HEK293 (cell line): ENCODE measurements at regions not wholly inside any gene's neighbourhood (a gene's known extent, or its start where the extent isn't known, plus 50 kb on each side); places are given as distances from the start of the nearest gene placed in this dataset.

ENCODE experiments used
- CTCF ChIP-seq: fragments of 450-650 bp; formaldehyde crosslinking; IDR thresholded peaks from 2 replicates; pipeline ENCODE4 v1.5.1; 2016; ENCODE audit warnings: missing biosample characterization, missing genetic modification characterization
- HOXD13 ChIP-seq: sonication (generic); formaldehyde crosslinking; IDR thresholded peaks from 2 replicates; pipeline ENCODE4 v1.8.0; 2022; ENCODE audit warnings: missing genetic modification reagents, borderline replicate concordance
- OSR2 ChIP-seq: fragments of 450-650 bp; formaldehyde crosslinking; IDR thresholded peaks from 2 replicates; pipeline ENCODE4 v1.5.1; 2016; ENCODE audit warnings: missing biosample characterization, missing genetic modification characterization
- PRDM10 ChIP-seq: fragments of 450-650 bp; formaldehyde crosslinking; IDR thresholded peaks from 2 replicates; pipeline ENCODE4 v1.5.1; 2016; ENCODE audit warnings: missing biosample characterization, missing genetic modification characterization
- PRDM4 ChIP-seq: fragments of 450-650 bp; formaldehyde crosslinking; IDR thresholded peaks from 2 replicates; pipeline ENCODE4 v1.5.1; 2017; ENCODE audit warnings: missing biosample characterization, missing genetic modification characterization
- ZNF133 ChIP-seq: fragments of 450-650 bp; formaldehyde crosslinking; IDR thresholded peaks from 2 replicates; pipeline ENCODE4 v1.5.1; 2016; ENCODE audit warnings: missing biosample characterization, missing genetic modification characterization
- ZNF138 ChIP-seq: fragments of 450-650 bp; formaldehyde crosslinking; IDR thresholded peaks from 2 replicates; pipeline ENCODE4 v1.5.1; 2016; ENCODE audit warnings: missing biosample characterization, missing genetic modification characterization, borderline replicate concordance
- ZNF391 ChIP-seq: fragments of 450-650 bp; formaldehyde crosslinking; IDR thresholded peaks from 2 replicates; pipeline ENCODE4 v1.5.1; 2016; ENCODE audit warnings: low read depth, missing biosample characterization, missing genetic modification characterization, borderline replicate concordance
- ZNF488 ChIP-seq: fragments of 450-650 bp; formaldehyde crosslinking; IDR thresholded peaks from 2 replicates; pipeline ENCODE4 v1.5.1; 2016; ENCODE audit warnings: missing biosample characterization, missing genetic modification characterization
- ZNF544 ChIP-seq: fragments of 450-650 bp; formaldehyde crosslinking; IDR thresholded peaks from 2 replicates; pipeline ENCODE4 v1.5.0; 2017; ENCODE audit warnings: missing biosample characterization, missing genetic modification characterization
- ZNF596 ChIP-seq: fragments of 450-650 bp; IDR thresholded peaks from 2 replicates; pipeline ENCODE4 v1.5.0; 2018; ENCODE audit warnings: missing biosample characterization, mild to moderate bottlenecking, missing genetic modification characterization, moderate library complexity
- ZNF707 ChIP-seq: fragments of 450-650 bp; formaldehyde crosslinking; IDR thresholded peaks from 2 replicates; pipeline ENCODE4 v1.5.1; 2016; ENCODE audit warnings: missing biosample characterization, missing genetic modification characterization
- TF ChIP-seq, protein P1 (sequence below): fragments of 450-650 bp; formaldehyde crosslinking; IDR thresholded peaks from 2 replicates; pipeline ENCODE4 v1.5.1; 2016; ENCODE audit warnings: missing biosample characterization, missing genetic modification characterization
- TF ChIP-seq, protein P2 (sequence below): fragments of 450-650 bp; formaldehyde crosslinking; IDR thresholded peaks from 2 replicates; pipeline ENCODE4 v1.5.1; 2016; ENCODE audit warnings: missing biosample characterization, missing genetic modification characterization, low read depth

DNA sequence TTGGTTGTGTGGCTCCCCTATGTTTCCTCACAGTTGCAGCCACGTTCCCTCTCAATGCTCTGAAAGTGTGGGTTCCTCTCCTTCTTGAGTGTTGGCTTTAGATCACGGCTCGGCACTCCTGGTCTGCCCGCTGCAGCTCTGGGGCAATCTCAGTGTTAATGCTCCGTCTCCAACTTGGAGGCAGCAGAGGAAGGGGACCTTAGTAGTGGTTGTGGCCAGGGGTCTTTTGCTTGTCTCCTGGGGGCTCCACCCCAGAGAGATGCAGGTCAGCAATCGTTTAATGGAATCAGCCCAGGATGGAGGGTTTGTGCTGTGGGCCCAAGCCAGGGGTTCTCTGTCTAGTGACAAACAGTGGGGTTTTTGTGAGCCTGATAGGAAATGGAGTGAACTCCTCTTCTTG lies 849.4 kb upstream of the DIAPH2 start (continued):
- TF ChIP-seq PRDM10 (tag by site-specific recombination) (no peak), ZNF488 (tag by site-specific recombination) (no peak), ZNF707 (tag by site-specific recombination) (no peak), ZNF544 (tag by site-specific recombination) (no peak), ZNF133 (tag by site-specific recombination) (no peak), HOXD13 (CRISPR knock-in tag) (no peak), ZNF596 (no peak), PRDM4 (no peak), ZNF391 (tag by site-specific recombination) (no peak), ZNF138 (tag by site-specific recombination) (no peak), OSR2 (tag by site-specific recombination) (no peak), CTCF (tag by site-specific recombination) (no peak)
- TF ChIP-seq, protein P1, sequence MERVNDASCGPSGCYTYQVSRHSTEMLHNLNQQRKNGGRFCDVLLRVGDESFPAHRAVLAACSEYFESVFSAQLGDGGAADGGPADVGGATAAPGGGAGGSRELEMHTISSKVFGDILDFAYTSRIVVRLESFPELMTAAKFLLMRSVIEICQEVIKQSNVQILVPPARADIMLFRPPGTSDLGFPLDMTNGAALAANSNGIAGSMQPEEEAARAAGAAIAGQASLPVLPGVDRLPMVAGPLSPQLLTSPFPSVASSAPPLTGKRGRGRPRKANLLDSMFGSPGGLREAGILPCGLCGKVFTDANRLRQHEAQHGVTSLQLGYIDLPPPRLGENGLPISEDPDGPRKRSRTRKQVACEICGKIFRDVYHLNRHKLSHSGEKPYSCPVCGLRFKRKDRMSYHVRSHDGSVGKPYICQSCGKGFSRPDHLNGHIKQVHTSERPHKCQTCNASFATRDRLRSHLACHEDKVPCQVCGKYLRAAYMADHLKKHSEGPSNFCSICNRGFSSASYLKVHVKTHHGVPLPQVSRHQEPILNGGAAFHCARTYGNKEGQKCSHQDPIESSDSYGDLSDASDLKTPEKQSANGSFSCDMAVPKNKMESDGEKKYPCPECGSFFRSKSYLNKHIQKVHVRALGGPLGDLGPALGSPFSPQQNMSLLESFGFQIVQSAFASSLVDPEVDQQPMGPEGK (tag by site-specific recombination): no peak
- TF ChIP-seq, protein P2, sequence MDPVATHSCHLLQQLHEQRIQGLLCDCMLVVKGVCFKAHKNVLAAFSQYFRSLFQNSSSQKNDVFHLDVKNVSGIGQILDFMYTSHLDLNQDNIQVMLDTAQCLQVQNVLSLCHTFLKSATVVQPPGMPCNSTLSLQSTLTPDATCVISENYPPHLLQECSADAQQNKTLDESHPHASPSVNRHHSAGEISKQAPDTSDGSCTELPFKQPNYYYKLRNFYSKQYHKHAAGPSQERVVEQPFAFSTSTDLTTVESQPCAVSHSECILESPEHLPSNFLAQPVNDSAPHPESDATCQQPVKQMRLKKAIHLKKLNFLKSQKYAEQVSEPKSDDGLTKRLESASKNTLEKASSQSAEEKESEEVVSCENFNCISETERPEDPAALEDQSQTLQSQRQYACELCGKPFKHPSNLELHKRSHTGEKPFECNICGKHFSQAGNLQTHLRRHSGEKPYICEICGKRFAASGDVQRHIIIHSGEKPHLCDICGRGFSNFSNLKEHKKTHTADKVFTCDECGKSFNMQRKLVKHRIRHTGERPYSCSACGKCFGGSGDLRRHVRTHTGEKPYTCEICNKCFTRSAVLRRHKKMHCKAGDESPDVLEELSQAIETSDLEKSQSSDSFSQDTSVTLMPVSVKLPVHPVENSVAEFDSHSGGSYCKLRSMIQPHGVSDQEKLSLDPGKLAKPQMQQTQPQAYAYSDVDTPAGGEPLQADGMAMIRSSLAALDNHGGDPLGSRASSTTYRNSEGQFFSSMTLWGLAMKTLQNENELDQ (tag by site-specific recombination): no peak
